ENCODE measurements at regions not wholly inside any gene's neighbourhood (a gene's known extent, or its start where the extent isn't known, plus 50 kb on each side); places are given as distances from the start of the nearest gene placed in this dataset.

DNA sequence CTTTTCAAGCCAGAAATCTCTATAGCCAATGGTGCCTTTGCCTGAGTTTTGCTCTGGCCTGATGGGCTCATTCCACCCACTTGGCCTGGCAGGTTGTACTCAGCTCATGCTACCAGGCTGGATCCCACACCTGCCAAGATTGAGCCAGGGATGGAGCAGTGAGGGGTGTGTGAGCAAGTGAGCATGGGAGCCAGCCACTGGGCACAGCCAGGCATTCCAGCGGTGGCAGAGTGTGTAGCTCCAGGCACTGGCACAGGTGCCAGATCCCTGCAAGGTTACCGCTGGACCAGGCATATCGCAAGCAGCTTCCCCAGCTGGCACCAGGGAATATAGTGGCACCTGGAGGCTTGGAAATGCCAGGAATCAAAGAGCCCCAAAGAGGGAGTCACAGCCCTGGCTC lies 2395.6 kb upstream of the C9orf72 start:
- FAIRE-seq: no peak
- no peak for TF ChIP-seq POLR2A (IDR thresholded peaks at IDR 0.05; ENCODE audit: low read depth, low read length)

DNA sequence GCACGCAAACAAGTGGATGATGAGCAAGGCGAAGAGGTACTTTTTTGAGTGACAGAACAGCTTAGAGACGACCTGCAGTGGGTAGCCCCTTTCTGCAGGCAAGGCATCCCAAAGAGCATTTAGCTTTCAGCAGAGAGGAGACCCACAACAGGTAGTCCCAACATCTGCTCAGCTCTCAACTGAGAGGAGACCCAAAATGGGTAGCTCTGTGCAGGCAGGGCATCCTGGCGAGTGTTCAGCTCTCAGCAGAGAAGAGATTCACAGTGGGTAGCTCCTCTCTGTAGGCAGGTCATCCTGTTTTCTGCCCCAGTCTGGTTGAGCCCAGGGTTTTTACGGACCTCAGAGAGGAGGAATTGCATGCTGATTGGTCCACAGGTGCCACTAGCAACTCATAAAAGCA lies 2396.1 kb upstream of the C9orf72 start:
- FAIRE-seq (no peak), DNase-seq (ENCODE audit: insufficient read length, low spot score) (no peak)
- no peak for TF ChIP-seq POLR2A (IDR thresholded peaks at IDR 0.05; ENCODE audit: low read depth, low read length)

More for the DNA sequence above, 2395.6 kb upstream of the C9orf72 start:
- no peak for DNase-seq (ENCODE audit: insufficient read length, low spot score)

DNA sequence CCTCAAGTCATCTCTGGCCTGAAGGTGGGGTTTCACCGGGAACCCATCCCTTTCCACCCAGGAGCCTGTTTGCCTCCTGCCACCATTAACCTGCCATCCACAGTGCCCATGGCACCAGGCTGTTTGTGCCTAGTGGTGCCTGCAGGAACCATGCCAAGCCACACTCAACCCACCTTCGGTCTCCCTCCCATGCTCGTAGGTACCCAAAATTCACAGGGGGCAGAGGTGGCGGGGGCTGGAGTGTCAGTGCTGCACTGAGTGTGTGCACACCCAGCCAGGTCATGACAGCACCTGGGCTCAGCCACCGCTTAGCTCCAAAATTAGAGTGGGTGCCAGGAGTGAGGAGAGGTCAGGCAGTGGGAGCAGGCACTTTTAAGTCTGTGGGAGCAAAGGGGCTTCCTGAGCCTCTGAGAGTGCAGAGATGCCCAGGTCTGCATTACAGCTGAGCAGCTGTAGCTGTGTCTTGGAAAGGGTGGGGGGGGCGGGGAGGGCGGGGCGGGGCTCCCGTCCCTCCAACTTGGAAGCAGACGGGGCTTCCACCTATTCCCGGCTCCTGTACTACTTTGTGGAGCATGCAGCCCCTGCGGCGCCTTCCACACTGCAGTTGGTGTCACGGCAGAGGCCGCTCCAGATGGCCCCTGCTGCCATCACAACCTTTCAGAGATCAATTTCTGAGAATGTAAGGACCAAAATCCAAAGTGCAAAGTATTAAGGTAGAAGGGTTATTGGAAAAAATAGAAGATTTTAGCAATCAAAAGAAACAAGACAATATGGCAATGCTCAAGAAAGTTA lies 2396.8 kb upstream of the C9orf72 start:
- no peak for TF ChIP-seq POLR2A (IDR thresholded peaks at IDR 0.05; ENCODE audit: low read depth, low read length)
- FAIRE-seq: no peak

DNA sequence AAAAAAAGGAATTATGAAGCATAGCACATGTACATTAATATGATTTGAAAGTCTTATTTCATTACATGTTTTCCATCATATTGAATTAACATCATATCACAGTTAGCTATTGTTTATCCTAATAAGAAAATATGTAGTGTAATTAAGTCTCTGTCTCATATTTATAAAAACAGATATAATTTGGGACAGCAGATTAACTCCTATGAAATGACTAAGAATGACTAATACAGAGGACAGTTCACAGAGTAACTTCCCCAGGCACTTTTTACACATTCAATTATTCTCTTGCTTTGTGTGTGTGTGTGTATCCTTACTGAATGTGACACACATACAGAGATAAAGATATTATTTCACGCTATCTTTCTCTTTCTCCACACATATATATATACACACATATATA lies 2400.9 kb upstream of the C9orf72 start:
- no peak for TF ChIP-seq POLR2A (IDR thresholded peaks at IDR 0.05; ENCODE audit: low read depth, low read length)
- DNase-seq (ENCODE audit: insufficient read length, low spot score): no peak
- FAIRE-seq: no peak

More for the DNA sequence above, 2396.8 kb upstream of the C9orf72 start:
- no peak for DNase-seq (ENCODE audit: insufficient read length, low spot score)

DNA sequence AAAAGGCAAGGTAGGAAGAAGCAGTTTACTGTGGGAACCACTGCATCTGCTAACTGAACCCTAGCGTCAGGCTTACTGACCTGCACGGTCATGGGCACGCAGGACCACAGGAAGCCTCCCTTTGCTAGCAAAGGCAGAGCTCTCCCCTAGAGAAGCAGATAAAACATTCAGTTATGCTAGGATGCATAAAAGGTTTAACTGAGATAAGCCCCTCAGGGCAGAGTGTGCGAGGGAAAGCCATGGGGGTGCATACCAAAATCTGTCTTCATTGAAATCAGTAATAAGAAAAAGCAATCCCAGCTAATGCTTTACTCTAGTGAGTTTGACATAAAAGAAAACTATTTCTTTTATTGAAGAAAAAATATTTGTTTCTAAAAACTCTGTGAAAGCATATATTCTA lies 2403.7 kb upstream of the C9orf72 start:
- no peak for TF ChIP-seq POLR2A (IDR thresholded peaks at IDR 0.05; ENCODE audit: low read depth, low read length)
- FAIRE-seq: no peak

DNA sequence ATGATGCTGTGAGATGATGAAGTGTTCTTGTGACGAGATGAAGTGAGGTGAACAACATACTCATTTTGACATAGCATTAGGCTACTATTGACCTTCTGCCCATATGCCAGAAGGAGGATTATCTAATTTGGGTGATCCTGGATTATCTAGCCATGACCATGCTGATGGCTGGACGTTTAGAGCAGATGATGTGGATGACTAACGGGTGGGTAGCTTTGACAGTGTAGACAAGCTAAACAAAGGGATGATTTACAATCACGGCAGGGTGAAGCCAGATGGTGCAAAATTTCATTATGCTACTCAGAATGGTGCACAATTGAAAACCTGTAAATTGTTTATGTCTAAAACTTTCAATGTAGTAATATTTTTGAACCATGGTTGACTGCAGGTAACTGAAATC lies 2403.4 kb upstream of the ACO1 start:
- DNase-seq (ENCODE audit: insufficient read length, low spot score) (no peak), FAIRE-seq (no peak)
- no peak for TF ChIP-seq POLR2A (IDR thresholded peaks at IDR 0.05; ENCODE audit: low read depth, low read length)

More for the DNA sequence above, 2403.7 kb upstream of the C9orf72 start:
- DNase-seq (ENCODE audit: insufficient read length, low spot score): no peak

DNA sequence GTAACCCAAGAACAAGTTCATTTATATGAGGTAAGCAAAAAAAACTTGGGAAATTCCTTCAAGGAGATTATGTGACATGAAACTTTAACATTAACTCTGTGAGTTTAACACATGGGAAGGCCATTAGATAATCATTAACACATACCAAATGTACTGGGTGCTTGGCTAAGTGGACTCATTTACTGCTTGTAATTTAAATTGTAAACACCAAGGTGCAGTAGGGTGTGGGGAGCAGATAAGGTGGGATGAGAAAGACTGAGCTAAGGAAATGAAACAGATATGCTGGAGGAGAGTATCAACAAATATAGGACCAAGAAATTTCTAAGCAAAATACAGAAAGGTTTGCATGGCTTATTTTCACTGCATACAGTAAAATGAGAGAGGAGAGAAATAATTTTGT lies 2384.8 kb upstream of the ACO1 start:
- DNase-seq (ENCODE audit: insufficient read length, low spot score) (no peak), FAIRE-seq (no peak)

DNA sequence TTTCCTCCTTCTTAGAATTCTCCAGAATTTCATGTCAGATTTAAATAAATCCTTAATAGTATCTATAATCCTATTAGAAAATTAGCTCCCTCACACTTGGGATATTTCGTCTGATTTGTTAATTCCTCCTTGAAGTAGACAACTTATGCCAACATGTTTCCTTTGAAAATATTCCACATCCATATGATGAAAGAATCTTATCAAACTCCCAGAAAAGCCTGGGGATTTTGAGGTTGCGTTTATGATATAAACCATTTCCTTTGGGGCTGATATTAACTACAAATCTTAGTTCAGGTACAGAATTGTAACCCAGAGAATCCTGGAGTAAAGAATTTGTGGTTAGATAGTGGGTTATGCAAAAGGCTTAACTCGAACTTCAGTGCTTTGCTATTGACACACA lies 2373.8 kb upstream of the ACO1 start:
- TF ChIP-seq POLR2A (IDR thresholded peaks at IDR 0.05; ENCODE audit: low read depth, low read length): no peak
- FAIRE-seq: no peak
- no peak for DNase-seq (ENCODE audit: insufficient read length, low spot score)

More for the DNA sequence above, 2384.8 kb upstream of the ACO1 start:
- TF ChIP-seq POLR2A (IDR thresholded peaks at IDR 0.05; ENCODE audit: low read depth, low read length): no peak

DNA sequence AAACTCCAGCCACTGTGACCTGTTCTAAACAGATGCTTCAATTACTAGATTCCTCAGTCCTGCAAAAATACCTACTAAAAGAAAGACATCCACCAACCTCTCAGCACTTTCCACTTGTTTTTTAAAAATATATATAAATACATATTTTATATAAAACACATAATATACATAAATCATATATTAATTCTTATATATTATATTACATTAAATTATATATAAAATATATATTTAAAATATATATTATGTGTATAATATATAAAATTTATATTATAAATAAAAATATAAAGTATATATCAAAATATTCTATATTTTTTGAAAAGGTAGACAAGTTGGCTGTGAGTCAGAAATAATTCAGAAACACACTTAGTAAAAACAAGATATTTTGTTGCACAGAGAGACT lies 2371.8 kb upstream of the ACO1 start:
- DNase-seq (ENCODE audit: insufficient read length, low spot score) (no peak), FAIRE-seq (no peak)
- no peak for TF ChIP-seq POLR2A (IDR thresholded peaks at IDR 0.05; ENCODE audit: low read depth, low read length)

DNA sequence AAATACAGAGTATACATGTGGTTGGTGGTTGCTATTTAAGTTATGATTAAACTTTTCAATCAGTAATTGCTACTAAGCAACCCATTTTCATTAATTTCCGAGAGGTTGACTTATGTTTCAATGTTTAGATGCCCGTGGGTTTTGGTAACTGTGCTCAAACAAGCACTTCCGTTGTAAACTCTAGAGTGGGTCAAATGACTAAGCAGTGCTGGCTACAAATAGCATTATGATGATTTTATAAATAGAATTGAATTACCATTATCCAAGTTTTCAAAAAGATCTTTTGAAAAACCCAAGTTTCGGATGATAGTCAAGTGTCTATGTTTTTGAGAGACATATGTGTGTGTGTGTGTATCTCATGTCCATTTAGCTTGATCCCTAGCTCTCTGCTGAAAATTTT lies 2369.4 kb upstream of the ACO1 start:
- no peak for DNase-seq (ENCODE audit: insufficient read length, low spot score)
- FAIRE-seq: no peak
- no peak for TF ChIP-seq POLR2A (IDR thresholded peaks at IDR 0.05; ENCODE audit: low read depth, low read length)

DNA sequence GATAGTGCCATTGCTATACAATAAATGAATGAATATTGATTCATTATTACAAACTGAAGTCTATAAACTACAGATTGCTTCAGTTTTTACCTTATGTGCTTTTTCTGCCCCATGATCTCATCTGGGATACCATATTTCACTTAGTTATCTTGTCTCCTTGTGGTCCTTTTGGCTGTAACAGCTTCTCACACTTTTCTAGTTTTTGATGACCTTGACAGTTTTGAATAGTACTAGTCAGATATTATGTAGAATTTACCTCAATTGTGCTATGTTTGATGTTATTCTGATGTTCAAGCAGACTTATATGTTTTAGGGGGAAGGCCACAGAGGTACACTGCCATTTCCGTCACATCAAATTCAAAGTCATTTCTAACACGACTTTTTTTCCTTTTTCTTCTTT lies 2364.3 kb upstream of the ACO1 start:
- FAIRE-seq: no peak

DNA sequence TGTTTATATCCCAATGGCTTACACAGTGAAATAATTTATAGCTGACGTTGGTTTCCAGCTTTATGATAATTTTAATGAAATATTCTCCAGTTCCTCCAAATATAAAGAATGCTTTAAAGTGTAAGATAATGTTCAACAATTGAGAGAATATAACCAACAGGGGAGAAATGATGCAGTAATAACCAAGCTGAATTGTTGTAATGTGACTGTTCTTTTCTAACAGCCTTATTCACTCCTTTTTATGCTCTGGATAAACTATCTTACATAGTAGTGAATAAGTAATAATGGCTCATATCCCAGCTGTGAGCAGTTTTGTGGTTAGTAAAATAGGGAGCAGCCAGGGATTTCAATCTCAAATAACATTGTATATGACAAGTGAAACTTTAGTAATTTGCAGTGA lies 2348.7 kb upstream of the ACO1 start:
- DNase-seq (ENCODE audit: insufficient read length, low spot score) (no peak), FAIRE-seq (peak; percentile 30)
- no peak for TF ChIP-seq POLR2A (IDR thresholded peaks at IDR 0.05; ENCODE audit: low read depth, low read length)

More for the DNA sequence above, 2364.3 kb upstream of the ACO1 start:
- DNase-seq (ENCODE audit: insufficient read length, low spot score): no peak
- no peak for TF ChIP-seq POLR2A (IDR thresholded peaks at IDR 0.05; ENCODE audit: low read depth, low read length)

DNA sequence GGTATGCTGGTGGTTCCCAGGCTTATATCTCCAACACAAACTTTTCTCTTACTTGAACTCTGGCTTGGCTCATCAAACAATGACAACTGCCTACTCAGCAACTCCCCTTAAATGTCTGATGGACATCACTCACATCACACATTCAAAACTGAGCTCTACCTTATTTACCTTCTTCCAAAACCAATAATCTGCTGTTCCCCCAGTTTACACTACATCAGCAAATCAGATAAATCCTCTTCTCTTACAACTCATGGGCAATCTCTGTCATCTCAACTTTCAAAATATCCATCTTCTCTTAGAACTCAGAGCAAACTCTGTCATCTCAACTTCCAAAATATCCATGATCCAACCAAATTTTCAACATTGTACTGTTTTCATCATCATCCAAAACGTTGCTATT lies 2347.9 kb upstream of the ACO1 start:
- TF ChIP-seq POLR2A (IDR thresholded peaks at IDR 0.05; ENCODE audit: low read depth, low read length): no peak
- FAIRE-seq (no peak), DNase-seq (ENCODE audit: insufficient read length, low spot score) (no peak)

DNA sequence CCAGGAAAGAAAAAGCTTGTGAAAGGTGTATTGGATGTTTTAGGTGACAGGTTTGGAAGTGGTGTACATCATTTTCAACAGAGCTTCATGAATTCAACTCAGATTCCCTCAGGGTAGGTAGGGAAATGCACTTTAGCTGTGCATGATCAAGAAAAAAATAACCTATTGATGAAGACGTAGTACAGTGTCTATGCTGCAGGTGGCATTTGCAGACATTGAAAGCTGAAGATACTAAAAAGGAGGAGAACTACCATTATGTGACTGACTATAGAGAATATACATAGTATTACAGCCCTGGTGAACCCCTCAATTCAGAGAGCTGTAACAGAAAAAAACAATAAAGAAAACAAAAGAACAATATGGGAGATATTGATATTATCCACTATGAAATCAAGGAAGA lies 2344.7 kb upstream of the ACO1 start:
- DNase-seq (ENCODE audit: insufficient read length, low spot score) (no peak), FAIRE-seq (no peak)
- no peak for TF ChIP-seq POLR2A (IDR thresholded peaks at IDR 0.05; ENCODE audit: low read depth, low read length)

DNA sequence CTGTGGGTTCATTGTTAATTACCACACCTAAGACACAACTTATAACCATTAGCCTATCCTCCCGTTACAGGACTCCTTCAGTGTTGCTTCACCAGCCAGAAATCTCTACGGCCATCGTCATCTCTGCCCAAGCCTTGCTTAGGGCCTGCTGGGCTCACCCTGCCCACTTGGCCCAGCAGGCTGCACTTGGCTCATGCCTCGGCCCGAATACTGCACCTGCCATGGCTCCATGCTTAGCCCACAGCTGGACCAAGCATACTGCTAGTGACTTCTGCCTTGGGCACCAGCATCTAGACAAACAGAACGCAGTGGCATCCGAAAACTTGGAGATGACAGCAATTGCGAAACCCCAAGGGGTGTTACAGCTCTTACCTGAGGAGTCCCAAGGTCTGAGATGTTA lies 2336.0 kb upstream of the ACO1 start:
- DNase-seq (ENCODE audit: insufficient read length, low spot score) (no peak), FAIRE-seq (no peak)
- no peak for TF ChIP-seq POLR2A (IDR thresholded peaks at IDR 0.05; ENCODE audit: low read depth, low read length)

All from H54 (cell line).